NCI-H1417 (cell line): ENCODE measurements at regions not wholly inside any gene's neighbourhood (a gene's known extent, or its start where the extent isn't known, plus 50 kb on each side); places are given as distances from the start of the nearest gene placed in this dataset.

Experiments
- DNase-seq, 3 experiments: peaks; one replicate each; lab custom pipeline; 2025; lab: John Stamatoyannopoulos, UW

DNA sequence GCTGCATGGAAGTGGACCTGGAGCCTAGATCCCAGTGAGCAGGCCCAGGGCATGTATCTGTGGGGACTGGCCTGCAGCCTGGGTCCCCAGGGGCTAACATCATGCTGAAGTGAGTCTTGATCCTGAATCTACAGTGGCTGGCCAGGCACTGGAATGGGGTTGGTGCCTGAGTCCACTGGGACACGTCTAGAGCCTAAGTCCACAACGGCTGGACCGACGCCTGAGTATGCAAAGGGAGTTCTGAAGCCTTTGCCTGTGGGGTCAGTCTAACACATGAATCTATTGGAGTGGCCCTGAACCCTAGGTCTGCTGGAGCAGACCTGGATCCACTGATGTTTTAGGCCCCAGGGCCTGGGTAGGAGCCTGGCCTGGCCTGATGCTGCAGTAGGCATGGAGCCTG is 665.5 kb downstream of the DCDC2C start:
- no peak for DNase-seq

DNA sequence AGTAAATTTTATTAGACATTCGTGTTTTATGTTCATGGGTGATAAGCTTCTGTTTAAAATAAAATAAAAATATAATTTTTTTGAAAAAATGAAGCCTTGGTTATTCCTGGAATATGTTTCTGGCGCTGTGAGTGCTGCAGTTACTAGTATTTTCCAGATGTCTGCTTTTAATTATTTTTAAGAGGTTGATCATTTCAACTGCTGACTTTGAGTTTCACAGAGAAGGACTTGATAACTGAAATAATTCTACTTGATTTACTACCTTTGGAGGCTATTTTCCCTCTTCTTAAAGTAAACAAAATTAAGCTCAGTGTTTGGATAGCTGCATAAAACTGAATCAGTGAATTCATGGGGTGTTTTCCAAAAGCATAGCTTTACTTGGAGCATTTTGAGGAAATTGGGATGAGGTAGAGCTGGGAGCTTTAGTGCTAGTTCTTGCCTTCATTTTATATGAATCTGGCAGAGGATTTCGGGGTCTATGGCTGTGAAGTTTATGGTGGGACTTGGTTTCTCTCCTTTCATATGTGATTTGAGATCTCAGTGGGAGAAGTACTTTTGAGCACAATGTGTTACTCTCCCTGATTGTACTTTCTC is 666.5 kb downstream of the DCDC2C start:
- DNase-seq, result no peak

DNA sequence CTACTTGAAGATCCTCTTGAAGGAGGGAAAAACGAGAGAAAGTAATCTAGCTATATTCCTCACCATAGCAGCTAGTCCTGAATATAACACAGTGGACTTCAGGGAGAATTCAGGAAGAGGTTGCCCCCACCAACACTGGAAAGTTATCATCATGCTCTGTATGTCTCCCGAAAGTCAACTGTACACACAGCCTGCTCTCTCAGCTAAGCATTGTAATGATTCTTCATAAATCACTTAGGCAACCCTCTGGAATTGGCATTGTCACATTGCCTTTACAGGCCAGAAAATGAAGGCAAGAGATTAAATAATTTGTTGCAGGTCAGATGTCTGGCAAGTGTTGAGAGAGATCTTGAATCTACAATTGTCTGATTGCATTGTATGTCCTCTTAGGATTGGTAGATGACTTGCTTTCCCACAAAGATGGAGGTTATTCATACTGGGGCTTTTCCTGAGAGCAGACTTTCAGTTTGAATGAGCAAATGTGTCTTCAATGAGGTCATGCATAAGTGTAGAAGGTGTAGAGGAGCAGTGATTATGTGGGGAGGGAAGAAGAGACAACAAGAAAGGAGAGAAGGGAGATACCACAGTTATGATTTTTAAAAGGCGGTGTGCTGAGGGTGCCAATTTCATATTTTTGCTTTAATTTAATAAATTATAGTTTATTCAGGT is 667.2 kb downstream of the DCDC2C start:
- no peak for DNase-seq

DNA sequence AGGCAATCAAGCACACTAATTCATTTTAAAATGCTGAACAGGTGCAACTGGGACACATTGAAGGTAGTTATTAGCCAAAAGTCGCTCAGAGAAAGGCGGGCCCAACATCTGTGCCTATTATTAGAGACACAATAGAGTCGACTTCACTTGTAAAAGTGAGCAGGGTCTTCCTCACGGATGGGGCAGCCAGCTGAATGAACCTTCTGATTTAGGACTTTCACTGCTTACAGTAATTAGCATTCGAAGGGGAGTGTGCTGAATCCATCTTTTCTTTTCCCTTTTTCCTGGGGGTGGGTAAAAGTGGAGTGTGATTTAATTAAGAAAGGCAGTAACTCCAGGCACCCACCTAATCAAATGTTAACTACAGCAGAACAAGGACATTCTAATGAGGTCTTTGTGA is 677.7 kb downstream of the DCDC2C start:
- DNase-seq, result peak; percentile 37 to 99 (median 91)

DNA sequence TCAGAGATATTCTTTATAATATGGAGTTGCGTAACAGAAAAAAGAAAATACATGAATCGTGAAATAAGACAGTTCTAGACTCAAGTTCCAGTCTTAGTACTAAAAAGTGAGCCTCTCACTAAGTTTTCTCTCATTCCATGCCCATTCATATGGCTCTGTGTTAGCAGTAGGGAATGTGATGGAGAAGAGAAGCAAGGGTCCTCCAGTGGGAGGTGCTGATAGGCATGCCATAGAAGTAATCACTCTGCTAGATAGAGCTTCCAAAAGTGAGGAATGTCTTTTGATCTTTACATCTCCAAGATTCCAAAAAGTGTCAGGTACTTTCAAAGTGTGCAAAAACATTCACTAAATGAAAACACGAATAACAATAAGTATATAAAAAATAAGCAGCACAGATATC is 678.4 kb downstream of the DCDC2C start:
- DNase-seq, result peak in 1 of 3 experiments; percentile 13

DNA sequence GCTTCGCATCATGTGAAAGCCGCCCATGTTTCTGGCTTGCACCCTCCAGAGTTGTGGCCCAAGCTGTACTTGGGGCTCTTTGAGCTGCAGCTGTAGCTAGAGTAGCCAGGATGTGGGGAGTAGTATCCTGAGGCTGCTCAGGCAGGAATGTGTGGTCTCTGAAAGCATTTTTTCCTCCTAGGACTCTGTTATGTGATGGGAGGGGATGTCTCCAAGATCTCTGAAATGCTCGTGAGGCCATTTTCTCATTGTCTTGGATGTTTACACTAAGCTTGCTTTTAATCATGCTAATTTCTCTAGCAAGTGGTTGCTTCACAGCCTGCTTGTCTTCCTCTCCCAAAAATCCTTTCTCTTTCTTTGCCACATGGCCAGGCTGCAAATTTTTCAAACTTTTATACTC is 687.6 kb downstream of the DCDC2C start:
- no peak for DNase-seq

DNA sequence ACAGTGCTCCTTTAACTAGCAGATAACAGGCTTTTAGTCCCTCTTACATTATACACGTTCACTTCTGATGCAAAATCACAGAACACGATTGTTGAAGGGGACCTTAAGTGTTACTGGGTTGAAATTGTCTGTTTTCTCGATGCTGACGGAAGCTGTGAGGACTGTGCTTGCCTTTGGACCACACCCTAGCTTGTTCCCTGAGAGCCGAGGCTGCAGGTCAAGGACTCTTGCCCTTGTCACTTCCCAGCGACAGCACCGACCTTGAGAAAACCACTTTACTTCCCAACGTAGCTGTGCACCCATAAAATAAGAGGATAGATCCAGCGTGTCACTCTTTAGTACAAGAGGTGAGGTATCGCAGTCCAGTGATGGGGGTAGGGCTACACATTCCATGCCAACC is 701.0 kb downstream of the DCDC2C start:
- DNase-seq, result peak in 1 of 3 experiments; percentile 65

DNA sequence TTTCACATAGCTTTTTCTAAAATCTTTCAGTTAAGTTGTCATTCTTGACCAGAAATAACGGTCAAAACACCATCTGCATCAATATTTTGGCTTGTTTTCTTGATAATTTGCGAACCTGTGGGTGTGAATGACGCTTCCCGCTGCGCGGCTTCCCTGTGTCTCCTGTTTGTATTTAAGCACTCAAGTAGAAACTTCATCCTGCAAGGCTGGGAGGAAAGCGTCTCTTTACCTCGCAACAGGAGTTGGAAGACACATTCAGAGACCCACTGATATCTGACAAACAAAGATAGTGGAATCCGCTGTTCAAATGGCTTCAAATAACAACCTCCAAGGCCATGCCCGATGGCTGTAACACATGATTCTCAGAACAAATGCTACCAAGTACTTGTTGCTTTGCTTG is 704.9 kb downstream of the DCDC2C start:
- peak in 1 of 3 experiments; percentile 41 for DNase-seq

DNA sequence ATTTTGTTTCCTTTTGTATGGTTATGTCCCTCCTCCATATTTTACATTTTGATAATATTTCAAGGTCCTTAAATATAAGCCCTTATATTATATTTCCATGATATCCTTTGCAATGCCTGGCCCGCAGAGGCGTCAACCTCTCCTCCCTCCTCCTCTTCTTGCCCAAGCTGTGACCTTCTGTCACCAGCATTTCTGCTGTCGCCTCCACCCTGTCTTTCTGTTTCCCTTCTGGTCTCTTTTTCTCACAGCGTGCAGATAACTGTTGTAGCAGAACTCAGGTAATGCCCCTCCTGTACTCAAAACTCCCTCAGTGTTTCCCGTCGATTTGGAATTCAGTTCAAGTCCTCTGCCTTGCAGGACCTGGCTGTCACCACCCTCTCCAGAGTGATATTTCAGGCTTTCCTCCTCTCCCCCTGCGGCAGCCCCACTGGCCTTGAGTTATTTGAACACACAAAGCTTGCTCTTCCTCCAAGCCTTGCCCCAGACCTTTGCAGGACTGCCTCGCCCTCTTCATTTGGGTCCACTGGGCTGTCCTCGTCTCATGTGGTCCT is 709.3 kb downstream of the DCDC2C start:
- no peak for DNase-seq

DNA sequence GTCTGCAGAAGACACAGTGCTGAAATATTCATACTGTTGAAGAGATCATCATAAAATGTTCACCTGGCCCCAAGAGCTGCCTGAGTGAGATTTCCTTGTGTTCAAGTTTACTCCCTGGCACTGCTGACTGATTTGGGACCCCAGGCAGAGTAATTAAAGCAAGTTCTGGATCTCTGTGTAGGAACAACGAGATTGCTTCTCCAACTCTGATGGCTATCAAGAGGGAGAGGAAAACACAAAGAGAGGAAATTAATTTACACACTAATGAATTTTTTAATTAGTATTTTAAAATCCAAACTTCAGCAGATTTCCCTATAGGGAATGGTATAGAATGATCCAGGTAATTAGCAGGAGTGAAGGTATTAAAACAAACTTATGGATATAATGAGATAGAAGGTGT is 711.8 kb downstream of the DCDC2C start:
- DNase-seq, result no peak

DNA sequence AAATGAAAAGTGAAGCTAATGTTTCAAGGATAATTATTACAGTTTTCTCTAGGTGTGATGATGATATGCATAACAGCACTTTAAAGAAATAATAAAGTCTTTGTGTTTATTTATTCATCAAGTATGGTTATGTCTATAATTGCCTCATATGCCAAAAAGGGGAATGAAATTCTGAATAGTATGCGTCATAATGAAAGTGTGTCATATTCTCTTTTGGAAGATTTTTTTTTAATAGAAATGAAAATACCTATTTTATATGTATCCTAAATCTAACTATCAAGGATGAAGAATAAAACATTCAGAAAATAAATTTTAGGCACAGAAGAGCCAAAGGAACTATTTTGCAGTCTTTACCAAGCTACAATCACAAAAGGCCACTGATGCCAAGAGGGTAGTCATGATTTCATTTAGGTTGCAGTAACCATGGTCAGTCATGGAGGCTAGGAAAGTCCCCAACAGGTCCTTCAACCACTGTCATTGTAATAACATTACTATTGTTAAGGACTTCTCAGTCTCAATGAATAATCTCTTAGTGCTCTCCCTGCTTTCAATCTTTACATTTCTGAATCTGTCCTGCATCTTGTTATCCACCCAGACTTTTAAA is 712.5 kb downstream of the DCDC2C start:
- no peak for DNase-seq

DNA sequence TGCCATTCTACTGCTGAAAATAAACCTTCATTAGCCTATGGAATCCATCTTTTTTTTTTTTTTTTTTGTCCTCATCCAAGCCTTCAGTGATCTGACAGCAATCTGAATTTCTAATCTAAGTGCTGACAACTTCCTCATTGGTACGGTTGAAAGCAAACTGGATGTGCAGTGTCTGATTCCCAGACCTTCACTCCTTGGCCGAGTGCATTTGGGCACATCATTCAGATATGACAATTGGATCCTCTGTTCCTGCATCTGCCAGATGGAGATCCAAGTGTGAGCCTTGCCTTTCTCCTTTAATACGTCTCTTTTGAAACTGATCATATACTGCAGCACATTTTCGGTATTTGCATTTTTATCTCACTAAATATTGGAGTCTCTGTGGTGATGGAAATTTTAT is 713.1 kb downstream of the DCDC2C start:
- DNase-seq, result peak in 1 of 3 experiments; percentile 20

DNA sequence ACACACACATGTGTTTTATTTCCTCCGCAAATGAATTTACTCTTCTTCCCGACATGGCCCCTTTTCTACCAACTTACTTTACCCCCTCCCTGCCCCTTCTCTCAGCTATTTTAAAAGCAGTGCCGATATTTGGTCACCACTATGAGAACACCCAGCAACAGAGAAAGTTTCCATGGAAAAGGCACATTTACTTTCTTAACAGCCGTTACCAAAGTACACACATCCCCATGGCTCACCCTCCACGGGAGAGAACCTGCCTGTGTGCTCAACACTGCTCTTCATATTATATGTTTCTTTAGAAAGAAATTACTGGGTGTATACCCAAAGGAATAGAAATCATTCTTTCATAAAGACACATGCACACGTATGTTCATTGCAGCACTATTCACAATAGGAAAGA is 714.4 kb downstream of the DCDC2C start:
- DNase-seq, result no peak

DNA sequence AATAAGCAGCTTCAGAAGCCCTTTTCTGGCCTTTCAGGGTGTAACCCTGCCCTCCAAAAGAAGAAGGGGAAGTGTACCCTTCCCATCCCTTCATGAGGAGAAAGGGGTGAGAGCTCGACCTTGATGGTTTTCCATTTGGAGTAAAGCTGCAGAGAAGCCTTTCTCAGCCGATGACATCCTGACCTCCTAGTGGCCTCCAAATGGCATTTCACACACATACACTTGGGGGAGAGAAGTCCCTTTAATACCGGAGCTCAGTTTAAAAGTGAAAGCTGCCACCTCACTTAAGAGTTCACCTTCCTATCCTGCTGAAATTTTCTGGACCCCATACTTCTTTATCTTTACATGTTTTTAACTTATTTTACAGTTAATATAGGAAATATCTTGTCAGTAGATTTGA is 716.7 kb downstream of the DCDC2C start:
- no peak for DNase-seq

DNA sequence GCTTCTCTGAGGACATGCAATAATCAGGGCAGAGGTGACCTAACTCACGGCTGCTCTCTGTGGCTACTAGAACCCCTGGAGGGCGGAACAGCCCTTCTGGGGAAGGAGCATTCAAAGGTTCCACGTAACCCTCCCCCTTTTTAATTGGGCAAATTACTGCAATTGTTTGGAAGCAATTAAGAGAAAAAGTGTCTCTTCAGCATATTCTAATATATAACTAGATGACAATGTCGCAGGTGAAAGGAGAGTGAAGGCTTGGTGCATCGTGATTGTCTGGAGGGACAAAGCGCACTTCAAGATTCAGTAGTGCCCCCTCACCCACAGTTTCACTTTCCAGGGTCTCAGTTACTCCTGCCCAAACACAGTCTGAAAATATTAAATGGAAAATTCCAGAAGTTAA is 720.8 kb downstream of the DCDC2C start:
- DNase-seq, result peak in 2 of 3 experiments; percentile 38 to 65

DNA sequence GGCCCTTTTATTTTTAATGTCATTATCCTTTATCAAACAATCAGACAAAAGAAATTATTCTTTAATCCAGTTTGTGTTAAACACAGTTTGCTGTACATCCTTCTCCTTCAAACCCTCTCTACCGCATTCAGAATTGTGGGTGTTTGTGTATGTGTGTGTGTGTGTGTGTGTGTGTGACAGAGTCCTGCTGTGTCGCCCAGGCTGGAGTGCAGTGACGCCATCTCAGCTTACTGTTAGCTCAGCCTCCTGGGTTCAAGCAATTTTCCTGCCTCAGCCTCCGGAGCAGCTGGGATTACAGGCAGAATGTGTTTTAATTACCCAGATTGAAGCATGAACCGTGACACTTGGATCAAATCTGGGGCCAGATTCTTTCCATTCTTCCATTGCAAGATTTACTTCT is 723.7 kb downstream of the DCDC2C start:
- DNase-seq, result peak in 2 of 3 experiments; percentile 59 to 78

DNA sequence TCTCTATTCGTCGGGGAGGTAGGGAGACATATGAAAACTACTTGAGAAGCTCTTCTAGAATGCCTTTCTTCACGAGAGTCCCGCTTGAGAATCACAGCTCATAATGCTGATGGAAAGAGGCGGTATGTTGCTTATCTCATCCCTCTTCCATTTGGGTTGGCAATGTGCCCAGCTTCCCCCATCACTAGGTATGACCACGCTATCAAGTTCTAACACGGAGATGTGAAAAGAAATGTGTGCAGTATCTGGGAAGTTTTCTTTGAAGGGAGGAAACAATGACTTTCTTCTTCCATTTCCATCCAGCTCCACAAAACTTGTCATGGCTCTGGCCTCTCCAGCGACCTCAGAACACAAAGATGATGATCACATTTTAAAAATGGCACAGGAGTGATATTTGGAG is 742.4 kb downstream of the DCDC2C start:
- peak in 1 of 3 experiments; percentile 42 for DNase-seq

DNA sequence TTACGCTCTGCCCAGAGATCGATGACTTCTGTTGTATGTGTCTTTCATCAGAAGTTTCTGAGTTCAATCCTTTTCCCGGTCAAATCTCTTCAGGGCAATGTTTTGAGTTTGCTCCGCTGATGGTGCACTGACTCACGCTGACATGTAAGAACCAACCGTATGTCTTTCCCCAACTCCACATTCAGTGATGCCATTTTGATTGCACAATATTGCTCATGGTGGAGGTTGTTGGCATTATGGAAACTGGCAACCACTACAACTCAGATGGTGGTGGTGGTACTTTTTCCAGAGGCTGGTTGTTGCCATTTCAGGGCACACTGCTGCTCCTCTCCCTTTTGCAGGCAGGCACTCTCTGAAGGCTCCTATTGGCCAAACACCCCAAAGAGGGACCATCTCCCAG is 751.5 kb downstream of the DCDC2C start:
- DNase-seq, result no peak

DNA sequence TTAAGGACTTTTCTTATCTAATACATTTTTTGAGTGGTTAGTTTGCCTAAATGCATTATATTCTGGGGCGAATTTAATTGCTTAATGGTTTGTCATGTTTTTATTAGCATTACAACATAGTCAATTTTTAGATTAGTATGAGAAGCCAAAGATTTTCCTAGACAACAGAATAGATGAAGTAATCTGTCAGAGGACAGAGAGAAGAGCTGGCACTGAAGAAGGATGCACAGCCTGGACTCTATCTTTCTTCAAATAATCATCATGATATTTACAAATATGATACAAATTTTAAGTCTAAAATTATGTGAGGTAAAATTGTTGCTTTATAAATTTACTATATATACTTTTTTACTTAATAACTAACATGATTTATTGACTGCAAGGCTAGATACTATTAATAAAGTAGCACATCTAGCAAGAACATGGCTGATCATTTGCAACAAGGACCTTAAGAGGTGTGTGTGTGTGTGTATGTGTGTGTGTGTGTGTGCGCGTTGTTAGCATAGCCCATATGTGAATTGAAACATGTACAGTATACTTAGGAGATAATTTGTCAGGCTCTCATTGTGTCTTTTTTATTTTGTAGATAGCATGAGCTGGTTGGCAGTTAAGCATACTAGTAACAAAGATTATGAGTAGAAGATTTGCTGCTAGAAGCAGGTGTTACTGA is 752.2 kb downstream of the DCDC2C start:
- no peak for DNase-seq

DNA sequence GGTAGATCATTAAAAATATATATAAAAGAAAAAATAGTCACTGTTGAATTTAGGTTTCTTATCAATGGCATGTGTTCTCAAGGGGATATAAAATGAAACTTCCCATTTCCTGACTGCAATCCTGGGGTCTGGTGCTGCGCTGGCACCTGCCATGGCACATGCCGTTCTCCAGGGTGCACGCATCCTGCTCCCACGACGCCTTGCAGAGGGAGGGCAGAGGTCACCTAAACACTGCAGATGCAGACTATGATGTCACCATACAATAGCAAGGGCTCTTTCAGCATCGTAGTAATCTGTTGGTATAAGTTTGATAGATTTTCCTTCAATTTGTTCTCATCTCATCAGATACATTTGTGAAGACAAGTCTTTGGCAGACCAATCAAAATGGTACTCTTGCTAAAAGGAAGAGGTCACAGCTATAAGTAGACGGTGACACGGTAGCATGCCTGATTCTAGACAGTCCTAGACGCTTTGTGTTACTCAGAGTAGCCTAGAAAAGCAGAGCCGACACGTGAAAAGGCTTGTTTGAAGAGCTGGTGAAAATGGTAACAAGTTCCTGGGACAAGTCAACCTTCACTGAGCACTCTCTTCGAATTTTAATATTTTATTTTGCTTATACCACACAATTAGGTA is 761.4 kb downstream of the DCDC2C start:
- DNase-seq, result no peak

DNA sequence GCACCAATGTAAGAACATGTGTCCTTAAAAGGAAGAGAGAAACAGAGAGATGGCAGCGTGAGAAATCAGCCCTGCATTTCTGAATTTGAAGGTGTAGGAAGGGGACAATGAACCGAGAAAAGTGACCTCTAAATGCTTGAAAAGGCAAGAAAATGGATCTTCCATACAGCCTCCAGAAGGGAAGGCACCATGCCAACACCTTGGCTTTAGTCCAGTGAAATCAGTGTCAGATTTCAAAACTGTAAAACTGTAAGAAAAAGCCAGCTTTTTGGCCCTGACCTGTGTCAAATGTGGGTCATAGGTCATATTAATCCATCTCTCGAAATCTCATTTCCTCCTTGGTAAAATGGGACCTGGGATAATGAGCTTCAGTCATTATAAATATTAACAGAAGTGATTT is 762.3 kb downstream of the DCDC2C start:
- peak in 1 of 3 experiments; percentile 17 for DNase-seq

DNA sequence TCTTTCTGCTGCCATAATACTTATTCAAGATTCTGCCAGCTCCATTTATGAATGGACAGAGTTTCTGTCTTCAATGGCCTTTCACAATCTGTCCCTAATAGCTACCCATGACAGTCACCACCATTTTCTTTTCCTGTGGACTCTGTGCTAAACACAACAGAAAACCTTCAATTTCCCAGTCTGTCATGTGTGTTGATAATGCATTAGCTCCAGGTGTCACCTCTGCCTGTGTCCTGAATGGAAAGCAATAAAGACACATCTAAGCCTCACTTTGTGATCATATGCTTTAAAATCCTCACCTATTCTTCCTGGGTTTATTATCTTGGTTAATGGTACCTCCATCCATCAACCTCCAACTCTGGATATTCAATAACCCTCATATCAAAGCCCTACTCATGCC is 772.2 kb downstream of the DCDC2C start:
- no peak for DNase-seq
